GM12875 (cell line): ENCODE measurements at regions not wholly inside any gene's neighbourhood (a gene's known extent, or its start where the extent isn't known, plus 50 kb on each side); places are given as distances from the start of the nearest gene placed in this dataset.
"Not testable (repeated sequence)": the region's sequence is repeated elsewhere in the genome, so short reads cannot be mapped to it uniquely, and the experiment has no call there.

Experiments used
- H3K4me3 ChIP-seq: one replicate; pipeline ENCODE4 v1.5.1; 2011; ENCODE audit warnings: low read depth, low read length, control low read depth
- TF ChIP-seq, protein P1 (sequence below): IDR thresholded peaks from 2 replicates; pipeline ENCODE4 v1.5.1; 2011; ENCODE audit warnings: low read depth, mild to moderate bottlenecking, control low read depth, inconsistent platforms, low read length, moderate library complexity, borderline replicate concordance; ENCODE audit not compliant: insufficient read depth

GRCh38 chr3:139222100-139222657 is 121.6 kb upstream of the MRPS22 start:
- H3K4me3 ChIP-seq, result no peak overlapping the region
- TF ChIP-seq, protein P1, sequence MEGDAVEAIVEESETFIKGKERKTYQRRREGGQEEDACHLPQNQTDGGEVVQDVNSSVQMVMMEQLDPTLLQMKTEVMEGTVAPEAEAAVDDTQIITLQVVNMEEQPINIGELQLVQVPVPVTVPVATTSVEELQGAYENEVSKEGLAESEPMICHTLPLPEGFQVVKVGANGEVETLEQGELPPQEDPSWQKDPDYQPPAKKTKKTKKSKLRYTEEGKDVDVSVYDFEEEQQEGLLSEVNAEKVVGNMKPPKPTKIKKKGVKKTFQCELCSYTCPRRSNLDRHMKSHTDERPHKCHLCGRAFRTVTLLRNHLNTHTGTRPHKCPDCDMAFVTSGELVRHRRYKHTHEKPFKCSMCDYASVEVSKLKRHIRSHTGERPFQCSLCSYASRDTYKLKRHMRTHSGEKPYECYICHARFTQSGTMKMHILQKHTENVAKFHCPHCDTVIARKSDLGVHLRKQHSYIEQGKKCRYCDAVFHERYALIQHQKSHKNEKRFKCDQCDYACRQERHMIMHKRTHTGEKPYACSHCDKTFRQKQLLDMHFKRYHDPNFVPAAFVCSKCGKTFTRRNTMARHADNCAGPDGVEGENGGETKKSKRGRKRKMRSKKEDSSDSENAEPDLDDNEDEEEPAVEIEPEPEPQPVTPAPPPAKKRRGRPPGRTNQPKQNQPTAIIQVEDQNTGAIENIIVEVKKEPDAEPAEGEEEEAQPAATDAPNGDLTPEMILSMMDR, result no peak

DNA sequence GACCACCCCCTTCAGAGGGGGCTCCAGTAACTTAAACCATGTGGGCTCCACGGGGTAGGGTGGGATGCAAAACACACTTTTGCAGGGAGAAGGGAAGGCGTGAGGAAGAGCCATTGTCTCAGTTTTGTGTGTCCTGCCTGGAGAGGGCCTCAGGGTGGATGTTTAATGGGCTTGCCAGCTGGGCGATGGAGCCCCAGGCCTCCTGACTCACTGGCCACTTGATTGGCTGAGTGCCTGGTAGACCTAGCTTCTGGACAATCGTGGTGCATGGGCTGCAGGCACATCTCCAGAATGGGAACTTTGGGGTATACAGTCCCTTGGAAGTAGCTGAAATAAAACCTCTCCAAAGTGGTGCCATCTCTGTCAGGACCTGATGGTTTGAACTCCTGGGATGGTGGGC is 118.3 kb upstream of the MRPS22 start:
- TF ChIP-seq, protein P1, result no peak
- H3K4me3 ChIP-seq, result no peak overlapping the region

DNA sequence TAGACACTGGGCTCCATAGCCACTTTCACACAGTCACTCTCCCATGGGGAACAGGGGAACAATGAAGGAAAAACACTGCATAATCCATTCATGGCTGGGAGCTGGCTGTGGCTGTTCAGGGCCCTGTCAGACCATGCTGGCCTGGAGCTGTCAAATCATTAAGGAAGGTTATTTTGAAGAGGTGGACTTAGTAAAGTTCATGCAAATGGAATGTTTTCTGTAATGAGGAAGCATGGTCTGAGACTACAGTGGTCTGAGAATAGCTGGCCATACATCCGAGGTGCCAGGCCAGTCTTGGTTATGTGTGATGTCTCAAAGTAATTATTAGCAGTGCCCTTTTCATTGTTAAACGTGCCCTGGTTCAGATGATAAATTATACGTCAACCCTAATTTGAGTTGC is 117.1 kb upstream of the MRPS22 start:
- TF ChIP-seq, protein P1, result no peak
- no peak overlapping the region for H3K4me3 ChIP-seq

DNA sequence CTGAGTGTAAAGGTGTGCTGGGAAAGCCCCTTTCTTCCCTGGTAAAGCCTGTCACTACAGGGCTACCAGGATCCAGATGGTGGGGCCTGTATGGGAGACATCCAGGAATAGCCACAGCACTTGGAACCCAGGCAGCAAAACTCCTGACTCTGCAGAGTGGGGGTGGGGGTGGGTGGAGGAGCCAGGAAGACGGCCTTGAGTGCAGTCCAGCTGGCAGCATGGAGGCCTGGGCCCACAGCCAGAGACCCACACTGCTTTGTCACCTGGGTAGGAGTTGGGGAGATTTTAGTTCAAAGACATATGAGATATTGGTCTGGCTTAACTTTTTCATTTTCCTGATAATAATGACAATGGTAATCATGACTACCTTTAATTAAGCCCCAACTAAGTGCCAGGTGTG is 116.7 kb upstream of the MRPS22 start:
- no peak overlapping the region for H3K4me3 ChIP-seq
- TF ChIP-seq, protein P1, result no peak

DNA sequence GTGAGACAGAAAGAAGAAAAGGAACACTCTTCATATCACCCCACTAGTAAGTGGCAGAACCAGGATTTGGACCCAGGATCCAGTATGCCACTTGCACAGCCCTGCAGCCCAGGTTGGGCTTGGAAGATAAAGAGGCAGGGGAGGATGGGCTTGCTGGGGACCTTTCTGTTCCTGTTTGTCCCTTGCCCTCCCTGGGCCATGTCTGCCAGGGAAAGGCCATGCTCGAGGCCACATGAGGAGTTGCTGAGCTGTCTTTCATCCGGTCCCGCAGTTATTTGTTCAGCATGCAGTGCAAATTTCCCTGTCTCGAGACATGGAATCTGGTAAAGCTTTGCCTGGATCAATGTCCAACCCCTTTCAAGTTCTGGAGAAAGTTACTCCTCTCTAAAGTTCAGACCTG is 116.0 kb upstream of the MRPS22 start:
- no peak overlapping the region for H3K4me3 ChIP-seq
- TF ChIP-seq, protein P1, result no peak

GRCh38 chr3:139230391-139230790 is 113.4 kb upstream of the MRPS22 start:
- TF ChIP-seq, protein P1, result no peak
- H3K4me3 ChIP-seq, result no peak overlapping the region

GRCh38 chr3:139231555-139232281 is 112.1 kb upstream of the MRPS22 start:
- H3K4me3 ChIP-seq, result no peak overlapping the region
- TF ChIP-seq, protein P1, result no peak

DNA sequence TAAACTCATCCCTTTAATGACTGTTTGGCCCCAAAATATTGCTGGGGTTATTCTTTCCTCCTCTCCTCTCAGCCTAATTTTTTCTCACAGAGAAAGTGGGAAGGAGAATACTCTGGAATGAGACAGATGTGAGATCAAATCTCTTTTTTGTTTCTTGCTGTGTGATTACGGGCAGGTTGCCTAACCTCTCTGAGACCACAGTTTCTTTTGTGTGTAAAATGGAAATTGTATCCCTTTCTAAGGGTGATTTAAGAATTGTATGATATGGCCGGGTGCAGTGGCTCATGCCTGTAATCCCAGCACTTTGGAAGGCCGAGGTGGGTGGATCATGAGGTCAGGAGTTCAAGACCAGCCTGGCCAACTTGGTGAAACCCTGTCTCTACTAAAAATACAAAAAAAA is 111.5 kb upstream of the MRPS22 start:
- H3K4me3 ChIP-seq, result not testable (repeated sequence)
